Fibroblast of mammary gland (primary cell): ENCODE measurements at regions not wholly inside any gene's neighbourhood (a gene's known extent, or its start where the extent isn't known, plus 50 kb on each side); places are given as distances from the start of the nearest gene placed in this dataset.

ENCODE experiments used
- DNase-seq: peaks from one replicate; pipeline ENCODE4 v3.0.0-alpha.2; 2010; ENCODE audit warnings: low read depth
- H3K4me3 ChIP-seq: 2 replicates; pipeline ENCODE4 v1.5.1; 2011; ENCODE audit warnings: low read depth, mild to moderate bottlenecking, low read length, moderate library complexity; ENCODE audit not compliant: control insufficient read depth
- TF ChIP-seq, protein P1 (sequence below): conservative IDR thresholded peaks from 2 replicates; pipeline ENCODE4 v1.5.1; 2011; ENCODE audit warnings: low read depth, low read length, inconsistent platforms; ENCODE audit not compliant: control insufficient read depth, insufficient read depth

DNA sequence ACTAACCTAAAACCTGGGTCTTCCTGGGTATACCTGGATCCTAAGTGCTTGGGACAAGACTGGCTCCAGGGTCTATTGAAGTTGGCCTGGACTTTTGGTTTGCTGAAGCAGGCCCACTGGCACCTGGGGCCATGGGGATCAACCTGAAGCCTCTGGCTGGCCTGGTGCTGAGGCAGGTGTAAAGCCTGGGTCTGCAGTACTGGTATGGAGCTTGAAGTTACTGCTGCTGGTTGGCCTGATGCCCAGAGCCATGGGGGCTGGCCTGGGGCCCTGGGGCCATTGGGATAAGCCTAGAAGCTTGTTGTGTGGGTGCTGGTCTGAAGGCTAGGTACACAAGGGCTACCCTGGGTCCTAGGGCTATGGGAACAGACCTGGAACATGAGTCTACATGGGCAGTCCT, 743.2 kb upstream of the GRIA3 start:
- no peak overlapping the region for H3K4me3 ChIP-seq
- TF ChIP-seq, protein P1, sequence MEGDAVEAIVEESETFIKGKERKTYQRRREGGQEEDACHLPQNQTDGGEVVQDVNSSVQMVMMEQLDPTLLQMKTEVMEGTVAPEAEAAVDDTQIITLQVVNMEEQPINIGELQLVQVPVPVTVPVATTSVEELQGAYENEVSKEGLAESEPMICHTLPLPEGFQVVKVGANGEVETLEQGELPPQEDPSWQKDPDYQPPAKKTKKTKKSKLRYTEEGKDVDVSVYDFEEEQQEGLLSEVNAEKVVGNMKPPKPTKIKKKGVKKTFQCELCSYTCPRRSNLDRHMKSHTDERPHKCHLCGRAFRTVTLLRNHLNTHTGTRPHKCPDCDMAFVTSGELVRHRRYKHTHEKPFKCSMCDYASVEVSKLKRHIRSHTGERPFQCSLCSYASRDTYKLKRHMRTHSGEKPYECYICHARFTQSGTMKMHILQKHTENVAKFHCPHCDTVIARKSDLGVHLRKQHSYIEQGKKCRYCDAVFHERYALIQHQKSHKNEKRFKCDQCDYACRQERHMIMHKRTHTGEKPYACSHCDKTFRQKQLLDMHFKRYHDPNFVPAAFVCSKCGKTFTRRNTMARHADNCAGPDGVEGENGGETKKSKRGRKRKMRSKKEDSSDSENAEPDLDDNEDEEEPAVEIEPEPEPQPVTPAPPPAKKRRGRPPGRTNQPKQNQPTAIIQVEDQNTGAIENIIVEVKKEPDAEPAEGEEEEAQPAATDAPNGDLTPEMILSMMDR = no peak
- DNase-seq = no peak

DNA sequence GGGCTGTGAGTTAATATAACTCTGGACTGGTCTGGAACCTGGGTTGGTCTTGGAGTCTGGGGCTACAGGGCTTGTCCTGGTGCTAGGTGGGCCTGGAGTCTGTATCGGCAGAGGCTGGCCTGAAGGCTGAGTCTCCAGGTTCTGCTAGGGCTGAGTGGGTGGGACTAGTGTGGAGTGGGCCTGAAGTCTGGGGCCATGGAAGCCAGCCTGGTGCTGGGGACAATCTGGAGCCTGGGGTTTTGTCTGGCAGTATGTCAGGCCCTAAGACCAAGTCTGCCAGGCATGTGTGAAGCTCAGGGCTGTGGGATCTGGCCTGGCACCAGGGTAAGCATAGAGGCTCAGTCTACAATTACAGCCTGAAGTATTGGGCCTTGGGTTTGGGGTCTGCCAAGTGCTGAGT, 742.6 kb upstream of the GRIA3 start:
- TF ChIP-seq, protein P1 = no peak
- H3K4me3 ChIP-seq = no peak overlapping the region
- no peak for DNase-seq

DNA sequence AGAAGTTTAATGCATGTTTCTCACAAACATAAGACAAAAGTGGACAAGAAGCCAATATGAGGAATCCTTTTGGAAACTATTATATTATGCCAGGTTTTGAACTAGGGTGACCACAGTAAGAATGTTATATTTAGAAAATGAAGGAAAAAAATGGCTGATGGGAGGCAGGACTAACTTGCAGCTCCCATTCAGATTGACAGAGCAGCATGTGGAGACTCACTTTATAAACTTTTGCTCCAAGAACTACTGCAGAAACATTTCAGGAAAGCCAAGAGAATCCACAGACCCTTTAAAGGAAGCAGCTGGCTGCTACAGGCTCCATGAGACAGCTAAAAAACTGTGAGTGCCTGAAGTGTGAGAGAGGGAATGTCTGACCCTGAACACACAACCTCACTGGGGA, 738.6 kb upstream of the GRIA3 start:
- H3K4me3 ChIP-seq = no peak overlapping the region
- DNase-seq = no peak
- TF ChIP-seq, protein P1 = no peak

DNA sequence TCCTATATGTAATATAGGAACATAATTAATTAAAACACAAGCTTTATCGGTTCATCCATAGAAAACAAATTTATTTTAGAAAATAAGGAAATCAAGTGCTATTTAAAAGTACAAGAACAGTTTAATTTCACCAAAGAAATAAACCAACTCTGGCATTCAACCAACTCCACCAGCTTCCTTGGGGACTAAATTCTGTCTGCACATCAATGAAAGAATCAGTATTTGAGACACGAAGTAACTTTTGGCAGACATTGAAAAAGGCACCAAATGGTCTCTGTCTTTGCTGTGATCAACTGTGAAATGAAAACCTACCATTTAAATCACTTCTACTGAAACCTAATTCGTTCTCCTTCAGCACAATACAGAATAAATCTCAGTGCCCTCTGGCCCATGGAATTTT, 719.7 kb upstream of the GRIA3 start:
- TF ChIP-seq, protein P1 = no peak
- DNase-seq = no peak
- no peak overlapping the region for H3K4me3 ChIP-seq

DNA sequence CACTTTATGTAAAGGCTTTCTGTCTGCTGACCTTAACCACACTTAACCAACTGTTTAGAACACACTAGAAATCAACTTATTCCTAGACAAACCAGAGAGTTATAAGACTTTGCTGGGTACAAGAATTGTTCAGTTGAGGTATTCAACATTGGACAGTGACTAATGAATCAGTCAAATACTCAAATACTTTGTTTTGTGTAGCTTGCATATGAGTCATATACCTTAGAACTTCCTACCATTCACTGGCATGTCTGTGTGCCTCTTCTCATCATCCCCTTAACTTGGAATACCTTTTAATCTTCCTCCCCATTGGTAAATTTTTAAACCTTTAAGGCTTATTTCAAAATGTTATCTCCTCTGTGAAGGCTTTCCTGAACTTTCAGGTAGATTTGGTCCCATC, 708.8 kb upstream of the GRIA3 start:
- DNase-seq = no peak
- TF ChIP-seq, protein P1 = no peak
- no peak overlapping the region for H3K4me3 ChIP-seq

DNA sequence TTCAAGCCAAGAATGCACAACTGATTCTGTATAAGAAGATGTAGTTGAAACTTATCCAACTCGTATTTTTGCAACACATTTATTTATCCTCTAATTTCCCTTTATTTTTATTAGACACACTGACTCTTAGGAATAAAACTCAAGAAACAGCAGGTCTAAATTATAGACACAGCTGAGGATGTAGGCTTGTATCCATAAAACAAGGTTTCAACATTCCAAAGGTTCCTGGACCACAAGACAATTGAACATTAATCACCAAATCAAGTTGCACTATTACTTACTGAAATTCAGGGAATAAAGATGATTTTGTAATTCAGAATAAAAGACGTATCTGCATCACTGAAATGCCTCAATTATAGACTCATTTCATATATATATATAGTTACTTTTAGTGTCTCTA, 683.5 kb upstream of the GRIA3 start:
- DNase-seq = no peak
- no peak overlapping the region for H3K4me3 ChIP-seq
- TF ChIP-seq, protein P1 = no peak

DNA sequence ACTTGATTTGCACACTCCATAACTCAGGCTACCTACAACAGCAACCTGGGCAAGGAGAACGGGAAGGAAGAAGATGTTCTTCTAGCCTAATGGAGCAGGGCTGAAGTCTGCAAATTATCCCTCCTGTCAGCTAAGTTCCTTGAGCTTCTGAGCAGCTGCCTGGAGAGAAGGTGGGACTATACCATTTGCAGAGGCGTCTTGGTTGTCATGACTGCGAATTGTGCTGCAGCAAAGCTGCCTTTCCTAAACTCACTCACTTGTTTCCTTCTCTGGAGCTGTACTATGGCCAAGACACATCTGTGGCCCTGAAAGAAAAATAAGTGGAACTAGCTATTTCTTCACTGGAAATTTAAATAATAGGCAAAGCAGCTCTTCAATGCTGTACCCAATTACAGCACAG, 682.4 kb upstream of the GRIA3 start:
- DNase-seq = no peak
- TF ChIP-seq, protein P1 = no peak
- no peak overlapping the region for H3K4me3 ChIP-seq
